Breast epithelium (tissue), 4 donors: ENCODE measurements at regions not wholly inside any gene's neighbourhood (a gene's known extent, or its start where the extent isn't known, plus 50 kb on each side); places are given as distances from the start of the nearest gene placed in this dataset.

ENCODE experiments used
- DNase-seq, 2 donors: peaks; one replicate each; pipeline ENCODE4 v3.0.0-alpha.2; 2019; ENCODE audit warnings: low spot score in 2 of 2
- H3K27ac ChIP-seq, 2 donors: fragments of 200-600 bp; sonication (generic) in 1 of 2; one replicate each; pipeline ENCODE4 v1.5.1; 2016 to 2019; ENCODE audit warnings: mild to moderate bottlenecking in 1 of 2
- H3K27me3 ChIP-seq, 2 donors: fragments of 200-600 bp; sonication (generic) in 1 of 2; one replicate each; pipeline versions ENCODE4 v1.5.1 to v1.6.0; 2017 to 2019; ENCODE audit warnings: control low read depth in 1 of 2, mild to moderate bottlenecking in 1 of 2
- H3K36me3 ChIP-seq: fragments of 200-600 bp; one replicate; pipeline ENCODE4 v1.5.1; 2019
- H3K4me1 ChIP-seq, 2 donors: fragments of 200-600 bp; sonication (generic); one replicate each; pipeline ENCODE4 v1.5.1; 2016 to 2019; ENCODE audit warnings: control low read depth in 1 of 2
- H3K4me3 ChIP-seq, 3 donors: fragments of 200-600 bp; sonication (generic); 1 replicate in 2 of 3; 2 replicates in 1 of 3; pipeline ENCODE4 v1.5.1; 2016 to 2019; ENCODE audit warnings: mild to moderate bottlenecking in 3 of 3, moderate library complexity in 2 of 3
- H3K9me3 ChIP-seq, 2 donors: fragments of 200-600 bp; sonication (generic) in 1 of 2; one replicate each; pipeline ENCODE4 v1.5.1; 2016 to 2019; ENCODE audit warnings: control low read depth in 1 of 2
- CTCF ChIP-seq, 3 donors: fragments of 450-650 bp; IDR thresholded peaks; one replicate each; pipeline ENCODE4 v1.5.1; 2016 to 2017; ENCODE audit warnings: antibody characterized with exemption in 3 of 3, mild to moderate bottlenecking in 3 of 3, moderate library complexity in 3 of 3
- POLR2A ChIP-seq: fragments of 450-650 bp; IDR thresholded peaks from one replicate; pipeline ENCODE4 v1.6.1; 2016; ENCODE audit warnings: antibody characterized with exemption, mild to moderate bottlenecking, moderate library complexity
- POLR2AphosphoS5 ChIP-seq, 3 donors: sonication (generic); formaldehyde crosslinking; IDR thresholded peaks; one replicate each; pipeline ENCODE4 v1.6.1; 2017; ENCODE audit warnings: antibody characterized with exemption in 3 of 3
- intact Hi-C: fragments of 100-400 bp; cut with DNase I; formaldehyde crosslinking; loops from one replicate; pipeline ENCODE4 v1.15.1; 2023; ENCODE audit warnings: low total_unique reads

- no peaks in the 10 kb centered on the region for H3K36me3 ChIP-seq
- H3K4me1 ChIP-seq: no peaks in the 10 kb centered on the region
- H3K4me3 ChIP-seq: no peak overlapping the region
- no peak for DNase-seq
- H3K27ac ChIP-seq: no peak overlapping the region
- no peaks in the 10 kb centered on the region for H3K27me3 ChIP-seq
- H3K9me3 ChIP-seq: no peaks in the 10 kb centered on the region
- intact Hi-C loops: no loop called here
- TF ChIP-seq POLR2AphosphoS5 (IDR thresholded peaks at IDR 0.05): no peak
- TF ChIP-seq CTCF (IDR thresholded peaks at IDR 0.05): no peak
These were observed 1313.5 kb upstream of the TMEM132C start for GRCh38 chr12:126953365-126953889.

- intact Hi-C loops: no loop called here
- no peaks in the 10 kb centered on the region for H3K36me3 ChIP-seq
- H3K27me3 ChIP-seq: no peaks in the 10 kb centered on the region
- H3K4me3 ChIP-seq: no peak overlapping the region
- TF ChIP-seq POLR2AphosphoS5 (IDR thresholded peaks at IDR 0.05) (no peak), POLR2A (no peak), CTCF (IDR thresholded peaks at IDR 0.05) (no peak)
- peaks cover 0 to 7% of the 10 kb centered on the region in 2 donors for H3K9me3 ChIP-seq
- no peaks in the 10 kb centered on the region for H3K4me1 ChIP-seq
- no peak for DNase-seq
- H3K27ac ChIP-seq: no peak overlapping the region
These were observed 1306.7 kb upstream of the TMEM132C start for GRCh38 chr12:126960221-126960620.

- TF ChIP-seq CTCF (IDR thresholded peaks at IDR 0.05) (no peak), POLR2AphosphoS5 (IDR thresholded peaks at IDR 0.05) (no peak), POLR2A (no peak)
- Histone ChIP-seq H3K4me3 (no peak overlapping the region), H3K27me3 (no peaks in the 10 kb centered on the region), H3K27ac (no peak overlapping the region), H3K36me3 (no peaks in the 10 kb centered on the region), H3K9me3 (peaks cover 0 to 7% of the 10 kb centered on the region in 2 donors), H3K4me1 (no peaks in the 10 kb centered on the region)
- intact Hi-C loops: no loop called here
- no peak for DNase-seq
These were observed 1306.3 kb upstream of the TMEM132C start for GRCh38 chr12:126960709-126961108.

- H3K36me3 ChIP-seq: no peaks in the 10 kb centered on the region
- no peak overlapping the region for H3K27ac ChIP-seq
- no peak overlapping the region for H3K4me3 ChIP-seq
- H3K27me3 ChIP-seq: no peaks in the 10 kb centered on the region
- no peak for TF ChIP-seq POLR2AphosphoS5 (IDR thresholded peaks at IDR 0.05)
- no peak for TF ChIP-seq POLR2A
- TF ChIP-seq CTCF (IDR thresholded peaks at IDR 0.05): no peak
- H3K9me3 ChIP-seq: peaks cover 0 to 7% of the 10 kb centered on the region in 2 donors
- intact Hi-C loops: no loop called here
- DNase-seq: no peak
- H3K4me1 ChIP-seq: no peaks in the 10 kb centered on the region
These were observed 1303.1 kb upstream of the TMEM132C start for GRCh38 chr12:126963825-126964224.

GRCh38 chr12:126966498-126966897 lies 1300.5 kb upstream of the TMEM132C start:
- Histone ChIP-seq H3K36me3 (no peaks in the 10 kb centered on the region), H3K4me3 (no peak overlapping the region), H3K27me3 (no peaks in the 10 kb centered on the region), H3K4me1 (no peaks in the 10 kb centered on the region), H3K9me3 (peaks cover 0 to 7% of the 10 kb centered on the region in 2 donors), H3K27ac (no peak overlapping the region)
- intact Hi-C loops: no loop called here
- TF ChIP-seq CTCF (IDR thresholded peaks at IDR 0.05): no peak
- TF ChIP-seq POLR2A: no peak
- TF ChIP-seq POLR2AphosphoS5 (IDR thresholded peaks at IDR 0.05): no peak
- DNase-seq: no peak
